ENCODE measurements at regions not wholly inside any gene's neighbourhood (a gene's known extent, or its start where the extent isn't known, plus 50 kb on each side); places are given as distances from the start of the nearest gene placed in this dataset.

DNA sequence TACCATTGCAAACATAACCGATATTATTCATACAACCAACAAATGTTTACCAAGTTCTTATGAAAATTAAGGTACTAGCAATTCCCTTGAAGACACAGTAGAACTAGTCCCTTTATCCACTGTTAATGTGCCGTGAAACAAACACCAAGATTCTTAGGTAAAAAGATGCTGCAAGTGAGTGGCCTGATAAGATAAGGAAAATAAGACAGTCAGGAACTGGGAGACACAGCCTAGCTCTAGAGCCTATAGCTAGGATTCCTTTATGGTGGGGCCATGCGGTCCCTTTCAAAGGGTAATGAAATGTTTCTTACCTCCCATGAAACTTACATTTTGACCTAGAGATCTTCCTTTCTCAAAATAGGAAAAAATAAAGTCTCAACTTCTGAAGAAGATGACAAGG is 658.4 kb upstream of the MIR17HG start:
- no peak overlapping the region for H3K27ac ChIP-seq (ENCODE audit: low read depth, low read length)
- H3K9me2 ChIP-seq (replicated peaks; ENCODE audit: control insufficient read depth, low read length) = no peaks in the 10 kb centered on the region
- H3K36me3 ChIP-seq (ENCODE audit: control insufficient read depth, low read length) = no peaks in the 10 kb centered on the region
- no peak for TF ChIP-seq EZH2phosphoT487 (IDR thresholded peaks at IDR 0.05; ENCODE audit: borderline replicate concordance, low read length)
- TF ChIP-seq, protein P1, sequence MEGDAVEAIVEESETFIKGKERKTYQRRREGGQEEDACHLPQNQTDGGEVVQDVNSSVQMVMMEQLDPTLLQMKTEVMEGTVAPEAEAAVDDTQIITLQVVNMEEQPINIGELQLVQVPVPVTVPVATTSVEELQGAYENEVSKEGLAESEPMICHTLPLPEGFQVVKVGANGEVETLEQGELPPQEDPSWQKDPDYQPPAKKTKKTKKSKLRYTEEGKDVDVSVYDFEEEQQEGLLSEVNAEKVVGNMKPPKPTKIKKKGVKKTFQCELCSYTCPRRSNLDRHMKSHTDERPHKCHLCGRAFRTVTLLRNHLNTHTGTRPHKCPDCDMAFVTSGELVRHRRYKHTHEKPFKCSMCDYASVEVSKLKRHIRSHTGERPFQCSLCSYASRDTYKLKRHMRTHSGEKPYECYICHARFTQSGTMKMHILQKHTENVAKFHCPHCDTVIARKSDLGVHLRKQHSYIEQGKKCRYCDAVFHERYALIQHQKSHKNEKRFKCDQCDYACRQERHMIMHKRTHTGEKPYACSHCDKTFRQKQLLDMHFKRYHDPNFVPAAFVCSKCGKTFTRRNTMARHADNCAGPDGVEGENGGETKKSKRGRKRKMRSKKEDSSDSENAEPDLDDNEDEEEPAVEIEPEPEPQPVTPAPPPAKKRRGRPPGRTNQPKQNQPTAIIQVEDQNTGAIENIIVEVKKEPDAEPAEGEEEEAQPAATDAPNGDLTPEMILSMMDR (IDR thresholded peaks at IDR 0.05; ENCODE audit: low read depth, low read length, poor library complexity, severe bottlenecking) = no peak
- no peaks in the 10 kb centered on the region for H3F3A ChIP-seq (ENCODE audit: control insufficient read depth, insufficient read depth)
- no peak overlapping the region for H3K4me3 ChIP-seq (ENCODE audit: low read length)
- no peaks in the 10 kb centered on the region for H3K27me3 ChIP-seq (ENCODE audit: control insufficient read depth, low read length)
- H3K4me2 ChIP-seq (ENCODE audit: low read length) = no peak overlapping the region
- no peaks in the 10 kb centered on the region for H3K4me1 ChIP-seq (ENCODE audit: control insufficient read depth, low read length)
- no peaks in the 10 kb centered on the region for H3K9me3 ChIP-seq (ENCODE audit: control insufficient read depth, insufficient read depth, low read length)
- H4K20me1 ChIP-seq (ENCODE audit: control insufficient read depth, insufficient read depth, low read depth, low read length) = no peaks in the 10 kb centered on the region
- no peaks in the 10 kb centered on the region for H3K79me2 ChIP-seq (ENCODE audit: control insufficient read depth, low read length)

- no peaks in the 10 kb centered on the region for H4K20me1 ChIP-seq (ENCODE audit: control insufficient read depth, insufficient read depth, low read depth, low read length)
- H3K27ac ChIP-seq (ENCODE audit: low read depth, low read length) = no peak overlapping the region
- H3K27me3 ChIP-seq (ENCODE audit: control insufficient read depth, low read length) = no peaks in the 10 kb centered on the region
- no peak overlapping the region for H3K4me3 ChIP-seq (ENCODE audit: low read length)
- H3K9me3 ChIP-seq (ENCODE audit: control insufficient read depth, insufficient read depth, low read length) = no peaks in the 10 kb centered on the region
- no peaks in the 10 kb centered on the region for H3F3A ChIP-seq (ENCODE audit: control insufficient read depth, insufficient read depth)
- no peaks in the 10 kb centered on the region for H3K36me3 ChIP-seq (ENCODE audit: control insufficient read depth, low read length)
- H3K4me1 ChIP-seq (ENCODE audit: control insufficient read depth, low read length) = no peaks in the 10 kb centered on the region
- H3K79me2 ChIP-seq (ENCODE audit: control insufficient read depth, low read length) = no peaks in the 10 kb centered on the region
- H3K4me2 ChIP-seq (ENCODE audit: low read length) = no peak overlapping the region
- no peak for TF ChIP-seq EZH2phosphoT487 (IDR thresholded peaks at IDR 0.05; ENCODE audit: borderline replicate concordance, low read length)
- TF ChIP-seq, protein P1 (IDR thresholded peaks at IDR 0.05; ENCODE audit: low read depth, low read length, poor library complexity, severe bottlenecking) = no peak
- no peaks in the 10 kb centered on the region for H3K9me2 ChIP-seq (replicated peaks; ENCODE audit: control insufficient read depth, low read length)
These were observed 656.9 kb upstream of the MIR17HG start for GRCh38 chr13:90690458-90691080.

DNA sequence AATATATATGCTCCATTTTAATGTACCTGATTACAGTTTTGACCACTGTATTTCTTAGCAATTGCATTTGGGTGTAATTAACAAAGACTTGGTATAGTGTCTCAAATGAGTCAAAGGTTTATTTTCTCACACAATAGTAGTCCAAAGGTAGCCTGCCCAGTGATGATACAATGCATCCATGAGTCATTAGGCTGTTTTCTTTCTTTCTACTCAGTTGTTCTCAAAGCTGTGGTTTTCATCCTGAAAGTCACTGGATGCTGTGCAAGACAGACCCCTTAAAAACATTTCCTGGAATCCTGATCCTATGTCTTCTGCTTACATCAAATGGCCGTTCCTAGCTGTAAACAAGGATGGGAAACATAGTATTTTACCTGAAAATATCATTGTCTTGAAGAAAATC is 651.2 kb upstream of the MIR17HG start:
- no peak overlapping the region for H3K4me2 ChIP-seq (ENCODE audit: low read length)
- H3K4me3 ChIP-seq (ENCODE audit: low read length) = no peak overlapping the region
- H3K4me1 ChIP-seq (ENCODE audit: control insufficient read depth, low read length) = no peaks in the 10 kb centered on the region
- H3F3A ChIP-seq (ENCODE audit: control insufficient read depth, insufficient read depth) = no peaks in the 10 kb centered on the region
- H3K27me3 ChIP-seq (ENCODE audit: control insufficient read depth, low read length) = no peaks in the 10 kb centered on the region
- H3K9me3 ChIP-seq (ENCODE audit: control insufficient read depth, insufficient read depth, low read length) = no peaks in the 10 kb centered on the region
- no peaks in the 10 kb centered on the region for H3K9me2 ChIP-seq (replicated peaks; ENCODE audit: control insufficient read depth, low read length)
- no peaks in the 10 kb centered on the region for H3K36me3 ChIP-seq (ENCODE audit: control insufficient read depth, low read length)
- H3K27ac ChIP-seq (ENCODE audit: low read depth, low read length) = no peak overlapping the region
- TF ChIP-seq, protein P1 (IDR thresholded peaks at IDR 0.05; ENCODE audit: low read depth, low read length, poor library complexity, severe bottlenecking) = no peak
- no peak for TF ChIP-seq EZH2phosphoT487 (IDR thresholded peaks at IDR 0.05; ENCODE audit: borderline replicate concordance, low read length)
- no peaks in the 10 kb centered on the region for H4K20me1 ChIP-seq (ENCODE audit: control insufficient read depth, insufficient read depth, low read depth, low read length)
- no peaks in the 10 kb centered on the region for H3K79me2 ChIP-seq (ENCODE audit: control insufficient read depth, low read length)
